Breast epithelium (tissue), 3 donors: ENCODE measurements at regions not wholly inside any gene's neighbourhood (a gene's known extent, or its start where the extent isn't known, plus 50 kb on each side); places are given as distances from the start of the nearest gene placed in this dataset.

Experiments used
- CTCF ChIP-seq, 3 donors: fragments of 450-650 bp; IDR thresholded peaks; one replicate each; pipeline ENCODE4 v1.5.1; 2016 to 2017; ENCODE audit warnings: antibody characterized with exemption in 3 of 3, mild to moderate bottlenecking in 3 of 3, moderate library complexity in 3 of 3
- POLR2A ChIP-seq: fragments of 450-650 bp; IDR thresholded peaks from one replicate; pipeline ENCODE4 v1.6.1; 2016; ENCODE audit warnings: antibody characterized with exemption, mild to moderate bottlenecking, moderate library complexity

GRCh38 chr20:40148886-40149285, 540.1 kb downstream of the MAFB start:
- TF ChIP-seq CTCF (IDR thresholded peaks at IDR 0.05) (no peak), POLR2A (no peak)
